NCI-H2227 (cell line): ENCODE measurements at regions not wholly inside any gene's neighbourhood (a gene's known extent, or its start where the extent isn't known, plus 50 kb on each side); places are given as distances from the start of the nearest gene placed in this dataset.
A peak's percentile ranks its signal among the peaks of the same experiment; 100 is the strongest.

ENCODE experiments used
- DNase-seq: peaks from one replicate; lab custom pipeline; 2025; ENCODE audit not compliant: unreplicated experiment; lab: John Stamatoyannopoulos, UW

DNA sequence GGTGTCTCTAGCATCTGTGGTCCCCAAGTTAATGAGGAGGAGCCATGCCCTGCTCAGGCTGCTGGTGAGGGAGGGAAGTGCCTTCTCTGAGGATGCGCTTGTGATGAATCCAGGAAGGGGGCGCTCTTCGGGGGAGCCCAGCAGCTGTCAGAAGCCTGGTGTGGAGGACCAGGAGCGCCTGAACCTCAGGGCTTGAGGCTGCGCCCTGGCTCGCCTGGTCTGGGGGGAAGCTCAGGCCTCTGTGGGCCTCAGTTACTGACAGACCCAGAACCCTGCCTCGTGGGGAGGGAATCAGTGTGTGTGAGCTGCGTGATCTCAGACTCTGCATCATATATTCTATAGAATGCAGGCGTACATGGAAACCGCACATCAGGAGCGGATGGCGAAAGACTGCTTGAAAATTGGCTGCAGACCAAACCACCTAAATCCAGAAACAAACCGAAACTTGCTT is 126.1 kb downstream of the SEC14L1 start:
- no peak for DNase-seq

DNA sequence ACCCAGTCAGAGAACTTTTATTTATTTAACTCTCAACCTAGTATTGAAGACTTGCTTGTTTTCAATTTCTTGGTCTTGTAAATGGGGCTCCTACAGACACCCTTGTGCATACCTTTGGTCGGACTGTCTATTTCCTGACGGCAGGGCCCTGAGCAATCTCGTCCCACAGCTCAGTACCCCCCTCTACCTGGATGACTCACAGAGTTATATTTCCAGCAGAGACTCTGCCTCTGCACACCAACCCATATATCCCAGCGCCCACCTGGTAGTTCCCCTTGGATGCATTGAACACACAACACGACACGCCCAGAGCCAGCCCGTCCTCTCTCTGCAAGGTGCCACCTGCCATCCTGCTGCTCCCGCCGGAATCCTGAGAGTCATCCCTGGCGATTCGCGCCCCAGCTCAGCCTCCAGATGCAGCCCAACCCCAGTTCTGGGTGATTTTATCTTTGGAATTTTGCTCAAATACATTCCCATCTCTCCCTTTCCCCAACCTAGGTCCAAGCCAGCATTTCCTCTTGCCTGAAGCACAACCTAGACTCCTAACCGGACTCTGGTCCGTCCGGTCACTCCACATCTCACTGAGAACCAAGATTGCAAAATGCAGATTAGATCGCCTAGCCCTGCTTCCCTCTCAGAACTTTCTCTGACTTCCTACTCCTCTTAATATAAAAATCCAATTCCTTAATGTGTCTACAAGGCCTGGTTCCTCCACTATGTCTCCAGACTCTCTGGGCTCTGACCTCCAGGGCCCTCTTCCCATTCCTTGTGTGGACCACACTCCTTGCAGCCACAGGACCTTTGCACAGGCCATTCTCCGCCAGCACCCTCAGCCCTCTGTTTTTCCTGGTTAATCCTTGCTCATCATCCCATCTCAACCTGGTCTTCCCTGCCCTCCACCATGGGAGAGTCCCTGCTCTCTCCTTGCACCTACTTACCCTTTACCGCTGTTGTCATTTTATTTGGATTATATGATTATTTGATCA is 129.2 kb downstream of the SEC14L1 start:
- no peak for DNase-seq

DNA sequence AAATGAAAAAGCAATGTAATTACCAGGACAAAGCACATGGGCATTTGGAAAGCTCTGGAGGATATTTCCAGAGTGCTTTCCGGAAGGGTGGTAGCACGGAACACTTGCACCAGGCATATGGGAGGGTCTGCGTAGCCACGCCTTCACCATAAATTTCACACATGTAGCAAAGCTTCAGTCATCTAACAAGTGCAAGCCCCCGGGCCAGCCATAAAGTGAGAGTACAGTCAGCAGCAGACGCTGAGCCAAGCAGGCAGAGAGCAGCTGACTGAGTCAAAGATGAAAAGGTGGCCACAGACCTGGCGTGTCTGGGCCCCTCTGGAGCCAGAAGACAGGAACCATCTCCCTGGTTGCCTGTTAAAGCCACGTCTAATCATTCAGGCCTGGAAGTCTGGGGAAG is 130.6 kb downstream of the SEC14L1 start:
- DNase-seq, result no peak

DNA sequence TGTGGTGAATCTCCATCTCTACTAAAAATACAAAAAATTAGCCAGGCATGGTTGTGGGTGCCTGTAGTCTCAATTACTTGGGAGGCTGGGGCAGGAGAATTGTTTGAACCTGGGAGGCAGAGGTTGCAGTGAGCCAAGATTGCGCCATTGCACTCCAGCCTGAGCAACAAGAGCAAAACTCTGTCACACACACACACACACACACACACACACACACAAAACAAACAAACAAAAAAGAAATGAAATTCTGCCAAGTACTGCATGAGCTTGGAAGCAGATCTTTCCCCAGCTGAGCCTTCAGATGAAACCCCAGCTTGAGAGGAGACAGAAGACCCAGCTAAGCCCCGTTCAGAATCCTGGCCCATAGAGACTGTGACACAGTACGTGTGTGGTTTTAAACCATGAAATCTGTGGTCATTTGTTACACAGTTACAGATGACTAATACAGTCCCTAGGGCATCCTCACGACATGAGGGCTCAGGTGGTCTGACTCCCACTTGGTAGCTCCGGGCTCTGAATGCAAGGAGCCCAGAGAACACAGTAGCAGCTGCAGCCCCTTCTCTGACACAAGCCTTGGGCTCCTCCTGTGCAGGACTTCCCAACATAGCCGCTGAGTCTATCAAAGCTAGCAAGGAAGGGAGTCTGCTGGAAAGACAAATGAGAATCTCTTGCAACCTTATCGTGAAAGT is 132.8 kb downstream of the SEC14L1 start:
- no peak for DNase-seq

DNA sequence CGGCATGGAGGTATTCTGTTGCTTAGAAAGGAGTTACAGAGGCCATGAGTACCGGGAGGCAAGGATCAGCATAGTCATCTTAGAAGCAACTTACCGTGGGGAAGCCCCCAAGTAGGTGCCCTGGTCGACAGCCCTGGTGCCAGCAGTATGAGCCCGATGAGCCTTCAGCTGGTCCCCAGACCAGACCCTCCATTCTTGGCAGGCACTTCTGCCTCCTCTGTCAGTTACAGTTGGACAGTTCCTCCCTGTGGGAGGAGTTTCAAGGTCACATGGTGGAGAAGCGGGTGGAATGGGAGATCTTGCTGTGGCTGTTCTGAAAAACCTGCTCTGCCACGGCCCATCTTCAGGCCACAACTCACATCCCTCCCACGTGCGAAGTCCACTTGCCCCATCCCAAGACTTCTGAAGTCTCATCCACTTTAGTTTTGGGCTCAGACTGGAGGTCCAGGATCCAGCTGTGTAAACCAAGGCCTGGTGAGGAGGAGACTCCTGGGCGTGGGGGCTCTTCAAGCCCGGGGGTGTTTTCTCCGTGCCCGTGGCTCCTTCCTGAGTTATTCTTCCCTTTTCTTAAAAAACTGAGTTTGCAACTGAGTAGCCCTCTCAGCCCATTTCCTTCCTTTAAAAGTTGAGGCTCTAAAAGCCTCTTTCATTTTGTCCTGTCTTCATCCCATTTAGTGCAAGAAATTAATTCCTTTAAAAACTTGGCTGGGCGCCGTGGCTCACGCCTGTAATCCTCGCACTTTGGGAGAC is 133.5 kb downstream of the SEC14L1 start:
- DNase-seq, result no peak

DNA sequence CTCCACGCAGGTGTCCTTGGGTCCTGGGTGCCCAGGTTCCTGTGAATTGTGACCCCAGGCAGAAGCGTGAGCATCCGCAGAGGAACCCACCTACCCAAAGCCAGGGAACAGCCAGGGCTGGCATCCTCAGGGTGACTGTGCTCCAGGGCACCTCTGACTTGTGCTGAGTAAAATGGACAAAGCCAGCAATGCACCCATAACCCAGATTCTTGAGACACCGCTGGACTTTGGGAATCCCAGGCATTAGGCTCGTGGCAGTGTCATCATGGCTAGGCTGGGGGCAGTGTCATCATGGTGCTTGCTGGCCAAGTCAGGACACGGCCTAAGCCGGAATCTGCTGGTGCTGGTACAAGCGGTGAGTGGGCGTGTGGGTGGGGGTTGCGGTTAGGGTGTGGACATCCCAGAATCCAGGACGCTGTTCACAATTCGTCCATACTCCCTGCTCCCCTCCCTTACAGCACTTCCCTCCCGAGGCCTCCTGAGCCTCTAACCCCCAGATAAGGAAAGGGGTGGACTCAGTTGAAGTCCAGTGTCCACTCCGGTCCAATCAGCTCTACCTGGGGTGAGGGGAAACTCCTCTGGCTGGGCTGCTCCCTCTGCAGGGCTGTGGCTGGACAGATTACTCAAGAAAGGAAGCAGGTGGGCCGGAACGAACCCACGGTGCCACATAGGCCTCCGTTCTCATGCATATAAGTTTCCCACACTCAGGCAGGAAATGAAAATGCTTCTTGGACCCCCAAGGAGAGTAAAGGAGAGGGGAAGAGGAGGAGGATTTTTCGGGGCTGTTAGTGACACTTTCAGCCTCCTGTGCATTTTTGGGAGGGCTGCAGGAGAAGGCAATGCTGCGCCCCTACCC is 138.9 kb downstream of the SEC14L1 start:
- no peak for DNase-seq

DNA sequence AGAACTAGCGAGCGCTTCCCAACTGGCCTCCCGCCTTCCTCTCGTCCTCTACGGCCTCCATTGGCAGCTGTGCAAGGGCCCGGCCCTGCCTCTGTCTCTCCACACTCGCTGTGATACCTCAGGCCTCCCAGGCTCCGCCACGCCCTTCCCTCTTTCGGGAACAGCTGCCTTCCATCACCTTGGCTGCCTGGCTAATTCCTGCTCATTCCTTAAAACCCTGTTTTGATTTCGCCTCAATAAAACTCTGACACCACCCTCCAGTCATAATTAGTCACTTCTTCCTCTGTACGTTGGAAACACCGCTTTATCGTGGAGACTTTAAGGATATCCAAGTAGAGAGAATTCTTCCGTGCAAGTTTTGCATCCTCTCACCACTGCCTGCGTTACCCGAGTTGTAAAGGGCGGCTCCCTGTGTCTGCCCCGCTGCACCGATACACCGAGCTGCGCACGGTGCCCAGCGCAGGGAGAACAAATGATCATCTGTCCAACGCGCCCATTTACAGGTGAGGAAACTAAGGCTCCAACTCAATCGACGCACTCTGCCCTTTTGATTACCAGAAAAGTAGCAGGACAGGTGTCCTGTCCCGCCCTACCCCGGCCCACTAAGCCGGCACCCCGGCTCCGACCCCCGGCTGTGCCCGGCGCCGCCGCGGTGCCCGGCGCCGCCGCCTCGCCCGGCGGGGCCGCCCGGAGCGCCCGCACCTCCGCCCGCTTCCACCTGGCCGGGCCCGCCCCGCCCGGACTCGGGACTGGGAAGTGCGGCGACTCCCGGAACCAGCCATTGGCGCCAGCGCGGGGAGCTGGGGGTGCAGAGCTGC is 139.7 kb downstream of the SEC14L1 start:
- no peak for DNase-seq

DNA sequence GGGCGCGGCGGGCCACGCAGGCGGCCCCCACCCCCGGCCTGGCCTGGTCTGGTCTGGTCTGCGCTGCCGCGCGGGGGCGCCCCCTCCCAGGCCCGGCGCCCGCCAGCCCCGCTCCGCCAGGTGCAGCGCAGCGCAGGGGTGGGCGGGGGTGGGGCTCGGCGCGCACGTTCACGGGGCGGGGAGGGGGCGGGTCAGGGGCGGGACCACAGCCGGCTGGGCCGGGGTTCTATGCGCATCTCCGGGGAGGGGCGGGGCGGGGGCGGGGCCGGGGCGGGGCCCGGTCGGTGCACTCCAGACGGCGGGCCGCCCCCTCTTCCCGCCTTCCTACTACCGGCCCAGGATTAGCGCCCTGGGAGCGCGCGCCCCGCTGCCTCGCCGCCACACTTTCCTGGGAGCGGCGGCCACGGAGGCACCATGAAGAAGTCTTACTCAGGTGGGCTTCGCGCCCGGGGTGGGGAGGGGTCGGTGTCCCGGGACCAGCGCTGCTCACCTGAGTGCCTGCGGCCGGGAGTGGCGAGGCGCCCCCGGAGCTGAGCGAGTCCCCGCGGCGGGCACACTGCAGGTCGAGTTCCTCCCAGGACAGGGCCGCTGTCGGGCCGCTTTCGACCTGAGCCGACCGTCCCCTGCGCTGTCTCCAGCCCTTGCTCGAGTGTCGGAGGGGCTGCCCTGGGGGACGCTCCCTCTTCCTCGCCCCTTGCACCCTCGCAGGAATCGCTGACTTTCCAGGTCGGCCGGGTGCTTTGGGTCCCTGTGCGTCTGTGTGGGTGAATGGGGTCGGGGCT is 140.5 kb downstream of the SEC14L1 start:
- DNase-seq, result peak; percentile 84

DNA sequence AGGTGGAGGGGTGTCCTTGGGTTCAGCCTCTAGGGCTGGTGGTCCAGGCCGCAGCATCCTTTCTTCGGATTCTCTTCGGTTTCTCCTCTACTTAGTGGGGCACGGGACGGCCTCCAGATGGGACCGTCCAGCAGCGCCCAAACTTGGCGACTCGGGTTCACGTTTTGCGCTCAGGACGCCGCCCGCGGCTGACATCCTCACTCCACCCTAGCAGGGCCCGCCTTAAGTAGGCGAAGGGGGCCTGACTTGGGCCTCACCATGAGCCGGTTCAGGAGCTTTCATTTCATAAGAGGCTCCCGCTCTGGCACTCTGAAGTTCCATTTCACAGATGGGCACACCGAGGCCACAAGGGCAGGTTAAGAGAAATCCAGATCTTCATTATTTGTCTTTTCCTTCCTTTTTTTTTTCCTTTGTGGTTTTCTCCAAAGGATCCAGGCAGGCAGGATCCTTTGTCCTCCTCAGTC is 141.2 kb downstream of the SEC14L1 start:
- no peak for DNase-seq

DNA sequence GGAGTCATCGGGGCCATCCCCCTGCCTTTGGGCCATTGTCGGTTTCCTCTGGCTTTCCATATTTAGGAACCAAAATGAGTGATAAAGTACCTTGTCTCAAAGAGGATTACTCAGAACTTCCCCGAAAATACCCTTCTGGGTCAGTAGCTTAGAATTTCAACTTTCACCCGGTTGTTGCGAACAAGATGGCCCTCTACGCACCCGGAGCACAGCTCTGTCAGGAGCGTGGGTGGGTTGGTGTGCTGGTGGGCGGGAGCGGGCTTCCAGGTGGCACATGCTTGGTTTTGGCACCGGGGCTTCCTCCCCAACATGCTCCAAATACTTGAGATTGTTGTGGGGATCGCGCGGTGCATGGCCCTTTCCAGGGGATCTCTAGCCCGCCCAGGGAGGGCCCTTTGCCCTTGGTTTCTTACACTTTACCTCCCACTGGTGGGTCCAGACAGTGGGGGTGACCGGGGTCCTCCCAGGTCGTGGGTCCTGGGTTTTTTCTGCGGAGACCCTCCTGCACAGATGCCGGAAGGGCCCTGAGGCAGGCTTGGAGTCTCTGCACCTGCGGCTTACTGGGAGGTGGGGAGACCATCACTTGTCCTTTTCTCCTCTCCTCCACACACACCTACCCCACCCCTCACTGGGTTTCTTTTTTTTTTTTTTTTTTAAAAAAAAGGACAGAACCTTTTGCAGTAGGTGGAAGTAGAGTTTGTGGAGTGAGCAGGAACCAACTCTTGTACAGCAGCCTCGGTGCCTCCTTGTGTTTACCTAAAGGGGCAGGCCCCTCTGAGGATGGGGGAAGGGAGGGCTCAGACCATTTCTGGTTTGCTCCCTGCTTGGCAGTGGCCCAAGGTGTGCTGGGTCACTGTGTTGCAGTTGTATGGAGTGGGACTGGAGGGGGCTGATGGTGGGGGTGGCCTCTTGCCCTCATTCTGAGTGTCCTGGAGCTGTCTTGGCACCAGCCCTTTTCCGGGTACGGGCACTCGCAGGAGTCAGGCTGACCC is 142.1 kb downstream of the SEC14L1 start:
- DNase-seq, result no peak

DNA sequence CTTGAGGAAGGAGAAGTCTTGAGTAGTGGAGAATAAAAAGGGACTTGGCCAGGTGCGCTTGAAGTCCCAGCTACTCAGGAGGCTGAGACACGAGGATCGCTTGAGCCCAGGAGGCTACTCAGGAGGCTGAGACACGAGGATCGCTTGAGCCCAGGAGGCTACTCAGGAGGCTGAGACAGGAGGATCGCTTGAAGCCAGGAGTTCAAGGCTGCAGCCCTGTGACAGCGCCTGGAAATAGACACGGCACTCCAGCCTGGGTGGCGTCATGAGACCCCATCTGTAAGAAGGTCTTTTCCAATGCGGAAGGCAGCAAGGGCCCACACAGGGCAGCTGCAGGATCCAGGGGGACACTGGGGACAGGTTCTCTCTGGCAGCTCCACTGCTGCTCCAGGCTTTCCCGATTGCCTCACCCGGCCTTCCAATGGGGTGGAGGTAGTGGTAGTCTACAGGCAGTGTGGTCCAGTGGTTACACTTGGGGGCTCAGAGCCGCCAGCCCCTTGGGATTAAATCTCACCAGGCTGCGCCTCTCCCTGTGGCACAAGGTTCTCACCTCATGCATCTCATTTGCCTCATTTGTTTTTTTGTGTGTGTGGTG is 143.4 kb downstream of the SEC14L1 start:
- no peak for DNase-seq

DNA sequence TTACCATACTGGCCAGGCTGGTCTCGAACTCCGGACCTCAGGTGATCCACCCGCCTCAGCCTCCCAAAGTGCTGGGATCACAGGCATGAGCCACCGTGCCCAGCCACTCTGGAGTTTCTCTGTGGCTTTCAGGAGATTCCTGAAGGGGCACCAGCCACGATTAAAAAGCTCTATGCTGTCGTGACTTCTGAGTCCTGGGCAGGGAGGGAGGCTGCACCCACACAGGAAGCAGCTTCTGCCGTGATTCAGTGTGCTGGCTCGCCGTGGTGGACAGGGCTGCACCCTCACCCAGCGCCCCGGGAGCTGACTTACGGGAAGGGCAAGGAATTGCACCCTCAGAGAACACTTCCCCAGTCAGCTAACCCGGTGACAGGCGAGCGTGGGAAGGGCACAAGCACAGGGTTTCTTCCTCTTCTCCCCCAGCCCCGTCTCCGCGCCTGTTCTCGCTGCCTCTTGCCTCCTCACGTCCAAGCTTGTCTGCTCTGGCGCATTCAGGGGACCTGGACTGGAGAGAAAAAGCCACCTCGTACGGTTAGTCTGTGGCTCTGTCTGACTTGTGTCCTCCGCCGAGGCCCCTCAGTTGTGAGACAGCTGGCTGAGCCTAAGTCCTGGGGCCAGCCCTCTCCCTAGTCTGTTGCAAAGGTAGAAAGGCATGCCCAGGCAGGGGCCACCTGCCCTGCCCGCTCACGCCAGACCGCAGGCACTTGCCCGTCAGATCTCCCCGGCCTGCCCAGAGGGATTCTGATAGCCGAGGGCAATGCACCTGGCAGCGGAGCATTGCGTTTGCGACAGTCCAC is 145.0 kb downstream of the SEC14L1 start:
- no peak for DNase-seq

DNA sequence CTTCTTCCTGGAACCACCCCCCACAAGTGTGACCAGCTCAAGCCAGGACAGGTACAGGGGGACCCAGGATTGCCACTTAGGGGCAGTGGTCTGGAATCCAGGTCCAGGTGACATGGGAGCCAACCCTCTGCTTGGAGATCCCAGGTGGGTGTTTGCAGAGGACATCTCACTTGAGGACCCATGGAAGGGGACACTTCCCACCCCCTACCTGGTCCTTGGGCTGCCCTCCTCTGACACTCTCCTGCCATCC is 145.5 kb downstream of the SEC14L1 start:
- no peak for DNase-seq

DNA sequence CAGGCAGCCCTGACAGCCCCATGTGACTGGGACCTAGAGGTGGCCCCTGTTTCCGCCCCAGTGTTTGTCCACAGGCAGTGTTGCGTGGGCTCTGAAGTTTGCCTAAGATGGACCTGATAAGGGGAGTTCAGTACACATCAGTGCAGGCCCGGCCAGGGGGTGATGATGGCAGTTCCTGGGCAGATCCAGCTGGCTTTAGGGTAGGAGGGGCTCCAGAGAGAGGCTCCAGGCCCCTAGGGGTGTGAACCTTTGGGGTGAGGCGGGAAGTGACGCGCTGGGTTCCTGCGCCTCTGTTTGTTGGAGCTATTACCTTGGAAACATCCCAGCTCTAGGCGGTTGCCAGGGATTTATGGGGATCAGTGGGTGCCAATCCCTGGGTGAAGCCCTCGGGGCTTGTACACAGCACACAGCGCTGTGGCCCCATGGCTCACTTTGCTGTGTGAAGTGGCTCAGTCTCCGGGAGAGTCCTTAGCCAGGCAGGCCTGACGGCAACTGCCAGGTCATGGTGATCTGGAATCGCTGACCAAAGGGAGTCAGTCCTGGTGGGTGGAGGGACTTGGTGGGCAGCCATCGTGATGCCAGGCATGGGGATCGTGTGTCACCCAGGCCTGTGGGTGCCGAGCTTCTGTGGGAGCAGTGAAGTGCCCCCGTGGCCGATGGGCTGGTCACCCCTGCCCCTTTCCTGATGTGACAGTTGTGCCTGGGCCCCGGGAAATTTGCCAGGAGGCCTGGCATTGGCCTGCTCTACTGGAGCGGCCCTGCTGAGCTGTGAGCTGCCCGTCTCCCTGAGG is 146.1 kb downstream of the SEC14L1 start:
- DNase-seq, result no peak

DNA sequence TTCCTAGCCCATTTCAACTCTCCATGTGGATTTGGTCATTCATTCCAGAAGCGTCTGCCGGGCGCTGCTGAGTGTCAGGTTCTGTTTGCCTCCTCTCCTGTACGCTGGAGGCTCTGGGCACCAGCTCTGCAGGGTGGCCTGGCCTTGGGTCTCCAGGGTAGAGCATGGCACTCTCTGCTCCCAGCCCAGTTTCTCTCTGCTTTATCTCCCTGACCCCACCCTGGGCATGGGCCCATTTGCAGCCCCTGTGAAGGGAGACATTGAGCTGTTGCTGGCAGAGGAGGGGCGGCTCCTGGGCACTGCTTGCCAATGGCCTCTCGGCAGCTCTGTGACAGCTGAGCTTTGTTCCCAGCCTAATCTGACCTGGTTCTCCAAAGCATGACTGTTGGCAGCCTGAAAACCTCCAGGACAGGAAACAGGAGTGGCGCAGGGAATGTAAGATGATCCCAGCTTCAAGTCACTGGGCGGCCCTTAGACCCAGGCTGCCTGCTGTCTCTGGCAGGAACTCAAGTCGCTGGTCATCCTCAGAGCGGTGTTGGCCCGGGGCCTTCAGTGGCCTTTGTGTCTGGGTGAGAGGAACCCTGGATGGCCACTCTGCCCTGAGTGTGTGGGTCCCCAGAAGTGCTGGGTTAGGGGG is 146.8 kb downstream of the SEC14L1 start:
- DNase-seq, result no peak
